Adrenal gland (tissue), 9 donors: ENCODE measurements at regions not wholly inside any gene's neighbourhood (a gene's known extent, or its start where the extent isn't known, plus 50 kb on each side); places are given as distances from the start of the nearest gene placed in this dataset.

Source experiments
- DNase-seq, 7 donors: peaks; one replicate each; pipeline ENCODE4 v3.0.0-alpha.2; 2019 to 2020
- H3K27ac ChIP-seq, 5 donors: fragments of 200-600 bp; sonication (generic) in 4 of 5; 1 replicate in 3 of 5; 2 replicates in 2 of 5; pipeline versions ENCODE4 v1.5.1 to v1.8.0; 2016 to 2020; ENCODE audit warnings: mild to moderate bottlenecking in 1 of 5
- H3K27me3 ChIP-seq: fragments of 200-600 bp; 2 replicates; pipeline ENCODE4 v1.8.0; 2021
- H3K36me3 ChIP-seq, 2 donors: fragments of 200-600 bp; replicated peaks in 1 of 2; 1 replicate in 1 of 2; 2 replicates in 1 of 2; pipeline versions ENCODE4 v1.5.1 to v1.8.0; 2018 to 2022
- H3K4me1 ChIP-seq, 2 donors: fragments of 200-600 bp; replicated peaks in 1 of 2; 1 replicate in 1 of 2; 2 replicates in 1 of 2; pipeline versions ENCODE4 v1.5.1 to v1.8.0; 2018 to 2021
- H3K4me3 ChIP-seq, 4 donors: fragments of 200-600 bp; sonication (generic) in 3 of 4; one replicate each; pipeline ENCODE4 v1.5.1; 2016 to 2018
- H3K9me3 ChIP-seq, 3 donors: fragments of 200-600 bp; sonication (generic) in 1 of 3; replicated peaks in 1 of 3; 1 replicate in 2 of 3; 2 replicates in 1 of 3; pipeline versions ENCODE4 v1.5.1 to v1.8.0; 2016 to 2021
- POLR2A ChIP-seq, 2 donors: fragments of 450-650 bp; IDR thresholded peaks; one replicate each; pipeline ENCODE4 v1.6.1; 2017; ENCODE audit warnings: antibody characterized with exemption in 2 of 2, mild to moderate bottlenecking in 2 of 2, moderate library complexity in 1 of 2
- WGBS, 4 donors: extraction: QIAGEN DNeasy Blood & Tissue Kit in 2 of 4; methylation state at CpG; one replicate each; pipeline versions ENCODE4 v1.1.5 to v1.1.7; 2013 to 2017; 5-methylcytosine and 5-hydroxymethylcytosine counted together
- intact Hi-C, 2 donors: fragments of 100-400 bp; cut with DNase I; formaldehyde crosslinking; loops; one replicate each; pipeline versions ENCODE4 v1.14.1 to v1.15.0; 2022 to 2023
- TF ChIP-seq, protein P1 (sequence below), 6 experiments: fragments of 450-650 bp in 4 of 6; fragments of 200-600 bp in 2 of 6; sonication (generic) in 1 of 6; IDR thresholded peaks; 1 replicate in 5 of 6; 2 replicates in 1 of 6; pipeline versions ENCODE4 v1.5.1 to v1.8.0; 2016 to 2021; ENCODE audit warnings: antibody characterized with exemption in 6 of 6, mild to moderate bottlenecking in 2 of 6, moderate library complexity in 1 of 6
- donor health status: healthy with polysubstance abuse.
- donor health status: Bipolar disorder and iron deficiency.
- donor health status: DM: yes; HTN: yes; CAD: no.
- donor health status: DM: no; HTN: no; CAD: no.
- donor health status: DM: no; HTN: no; CAD: no.

DNA sequence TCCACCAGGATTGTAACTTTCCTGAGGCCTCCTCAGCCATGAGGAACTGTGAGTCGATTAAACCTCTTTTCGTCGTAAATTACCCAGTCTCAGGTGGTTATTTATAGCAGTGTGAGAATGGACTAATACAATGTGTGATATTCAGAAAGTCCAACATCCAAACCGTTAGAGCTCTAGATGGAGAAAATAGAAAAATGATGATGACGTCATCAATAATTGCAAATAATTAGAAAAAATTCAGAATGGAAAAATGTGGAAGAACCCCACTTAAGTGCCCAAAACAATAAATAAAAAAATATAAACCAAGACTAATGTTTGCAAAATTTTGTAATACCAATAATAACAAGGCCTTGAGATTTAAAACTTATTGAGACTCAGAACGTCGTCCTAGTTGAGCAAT, 103.0 kb upstream of the PLPPR5 start:
- H3K4me3 ChIP-seq: no peak overlapping the region
- TF ChIP-seq, protein P1, sequence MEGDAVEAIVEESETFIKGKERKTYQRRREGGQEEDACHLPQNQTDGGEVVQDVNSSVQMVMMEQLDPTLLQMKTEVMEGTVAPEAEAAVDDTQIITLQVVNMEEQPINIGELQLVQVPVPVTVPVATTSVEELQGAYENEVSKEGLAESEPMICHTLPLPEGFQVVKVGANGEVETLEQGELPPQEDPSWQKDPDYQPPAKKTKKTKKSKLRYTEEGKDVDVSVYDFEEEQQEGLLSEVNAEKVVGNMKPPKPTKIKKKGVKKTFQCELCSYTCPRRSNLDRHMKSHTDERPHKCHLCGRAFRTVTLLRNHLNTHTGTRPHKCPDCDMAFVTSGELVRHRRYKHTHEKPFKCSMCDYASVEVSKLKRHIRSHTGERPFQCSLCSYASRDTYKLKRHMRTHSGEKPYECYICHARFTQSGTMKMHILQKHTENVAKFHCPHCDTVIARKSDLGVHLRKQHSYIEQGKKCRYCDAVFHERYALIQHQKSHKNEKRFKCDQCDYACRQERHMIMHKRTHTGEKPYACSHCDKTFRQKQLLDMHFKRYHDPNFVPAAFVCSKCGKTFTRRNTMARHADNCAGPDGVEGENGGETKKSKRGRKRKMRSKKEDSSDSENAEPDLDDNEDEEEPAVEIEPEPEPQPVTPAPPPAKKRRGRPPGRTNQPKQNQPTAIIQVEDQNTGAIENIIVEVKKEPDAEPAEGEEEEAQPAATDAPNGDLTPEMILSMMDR (IDR thresholded peaks at IDR 0.05): no peak
- no peak for TF ChIP-seq POLR2A (IDR thresholded peaks at IDR 0.05)
- WGBS, 4 donors: 71 to 82% (median 76%) methylated on average over 7 of the region's 7 CpGs
- H3K27ac ChIP-seq: no peak overlapping the region
- intact Hi-C loops: no loop called here
- no peaks in the 10 kb centered on the region for H3K4me1 ChIP-seq
- DNase-seq: no peak
- H3K36me3 ChIP-seq: no peaks in the 10 kb centered on the region
- no peaks in the 10 kb centered on the region for H3K27me3 ChIP-seq
- H3K9me3 ChIP-seq: no peaks in the 10 kb centered on the region

DNA sequence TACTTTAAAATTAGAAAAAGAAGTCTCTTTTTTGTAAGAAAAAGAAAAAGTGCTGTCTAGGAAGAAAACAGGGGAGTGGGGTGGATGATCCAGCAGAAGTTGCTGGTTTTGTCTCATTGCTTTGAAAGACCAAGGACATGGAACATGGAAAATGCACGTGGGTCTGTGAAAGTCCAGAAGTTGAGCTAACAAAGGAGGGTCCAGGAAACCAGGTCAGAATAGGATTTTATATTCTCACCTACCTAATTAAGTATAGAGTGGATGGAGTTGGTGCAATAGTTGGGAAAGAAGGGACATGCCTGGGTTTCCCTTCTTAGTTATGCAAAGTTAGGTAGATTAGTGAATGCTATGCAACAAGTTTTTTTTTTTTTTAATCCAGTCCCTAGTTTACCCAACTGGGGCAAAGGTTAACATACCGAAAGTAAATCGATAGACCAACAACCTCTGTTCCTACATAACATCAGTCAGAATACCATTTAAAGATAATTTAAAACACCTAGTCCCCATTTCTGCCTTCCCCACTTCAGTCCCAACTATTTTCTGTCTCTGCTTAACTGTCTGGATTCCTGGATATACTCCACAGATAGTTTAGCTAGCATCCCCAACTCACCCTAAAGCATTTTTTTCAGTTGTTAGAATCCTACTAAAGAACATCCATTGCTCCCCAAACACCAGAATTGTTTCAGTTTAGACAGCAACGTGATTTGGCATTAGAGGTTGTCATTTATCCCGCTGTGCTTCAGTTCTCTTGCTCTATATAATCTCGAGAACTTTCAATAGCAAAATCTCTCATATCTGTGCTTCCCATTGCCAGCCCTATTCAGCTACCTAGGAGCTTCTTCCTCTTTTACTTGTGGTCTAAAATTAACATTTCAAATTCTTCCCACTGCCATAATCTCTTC, 105.7 kb upstream of the PLPPR5 start:
- TF ChIP-seq POLR2A (IDR thresholded peaks at IDR 0.05): no peak
- TF ChIP-seq, protein P1 (IDR thresholded peaks at IDR 0.05): no peak
- intact Hi-C loops: no loop called here

DNA sequence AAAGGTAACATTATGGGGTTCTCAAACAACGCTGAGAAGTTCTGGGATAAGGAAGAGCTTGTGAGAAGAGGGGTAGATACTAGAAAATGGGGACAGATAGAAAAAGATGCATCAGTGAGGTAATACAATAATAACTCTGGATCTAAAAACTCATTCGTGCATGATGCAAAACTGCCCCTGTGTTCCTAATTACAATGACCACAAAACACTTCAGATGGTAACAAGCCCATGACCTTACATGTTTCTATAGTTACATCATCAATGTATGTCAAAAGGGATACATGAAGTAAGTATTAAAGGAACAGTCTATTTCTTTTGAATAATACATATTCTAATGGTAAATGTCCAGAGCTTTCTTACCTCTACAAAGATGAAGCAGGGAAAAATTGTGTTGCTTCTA, 110.6 kb upstream of the PLPPR5 start:
- WGBS, 4 donors: 60 to 74% (median 67%) methylated on average over 2 of the region's 2 CpGs
- Histone ChIP-seq H3K27ac (no peak overlapping the region), H3K4me1 (no peaks in the 10 kb centered on the region), H3K4me3 (no peak overlapping the region), H3K36me3 (no peaks in the 10 kb centered on the region), H3K9me3 (no peaks in the 10 kb centered on the region), H3K27me3 (no peaks in the 10 kb centered on the region)
- intact Hi-C loops: no loop called here
- no peak for DNase-seq
- TF ChIP-seq, protein P1 (IDR thresholded peaks at IDR 0.05): no peak
- no peak for TF ChIP-seq POLR2A (IDR thresholded peaks at IDR 0.05)

More for the DNA sequence above, 105.7 kb upstream of the PLPPR5 start:
- Histone ChIP-seq H3K4me3 (no peak overlapping the region), H3K9me3 (no peaks in the 10 kb centered on the region), H3K27ac (no peak overlapping the region), H3K27me3 (no peaks in the 10 kb centered on the region), H3K36me3 (no peaks in the 10 kb centered on the region), H3K4me1 (no peaks in the 10 kb centered on the region)
- 65 to 76% (median 70%) methylated on average over 6 of the region's 6 CpGs for WGBS, 4 donors
- DNase-seq: no peak

DNA sequence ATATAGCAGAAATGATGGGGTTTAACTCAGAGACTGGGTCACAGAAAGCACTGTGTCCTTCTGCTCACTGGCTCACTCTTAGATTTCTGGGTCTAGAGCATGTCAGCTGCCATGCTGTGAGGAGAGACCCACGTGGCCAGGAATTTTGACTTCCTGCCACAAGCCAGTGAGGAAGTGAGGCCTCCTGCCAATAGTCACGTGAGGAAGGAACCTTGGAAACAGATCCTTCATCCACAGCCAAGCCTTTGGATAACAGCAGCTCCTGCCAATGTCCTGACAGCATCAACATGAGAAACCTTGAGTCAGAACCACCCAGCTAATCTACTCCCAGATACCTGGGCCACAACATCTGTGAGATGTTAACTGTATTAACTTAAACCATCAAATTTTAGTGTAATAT, 114.5 kb upstream of the PLPPR5 start:
- DNase-seq: peak in 2 of 7 donors; percentile 2 to 19
- intact Hi-C loops: no loop called here
- H3K27ac ChIP-seq: no peak overlapping the region
- H3K4me1 ChIP-seq: no peaks in the 10 kb centered on the region
- H3K27me3 ChIP-seq: no peaks in the 10 kb centered on the region
- WGBS, 4 donors: 2 to 8% (median 7%) methylated on average over 2 of the region's 2 CpGs; no CpG with 5 or more reads in 1 of the 4 donors
- no peak overlapping the region for H3K4me3 ChIP-seq
- no peaks in the 10 kb centered on the region for H3K36me3 ChIP-seq
- TF ChIP-seq, protein P1 (IDR thresholded peaks at IDR 0.05): no peak
- TF ChIP-seq POLR2A (IDR thresholded peaks at IDR 0.05): no peak
- no peaks in the 10 kb centered on the region for H3K9me3 ChIP-seq
